ENCODE measurements at regions not wholly inside any gene's neighbourhood (a gene's known extent, or its start where the extent isn't known, plus 50 kb on each side); places are given as distances from the start of the nearest gene placed in this dataset.

GRCh38 chr16:52229471-52229870, 317.5 kb downstream of the TOX3 start:
- TF ChIP-seq CTCF (IDR thresholded peaks at IDR 0.05), result no peak
- no peak for TF ChIP-seq POLR2A (IDR thresholded peaks at IDR 0.05)

All from uterus (tissue), 2 donors.